HG03064 (cell line): ENCODE measurements at regions not wholly inside any gene's neighbourhood (a gene's known extent, or its start where the extent isn't known, plus 50 kb on each side); places are given as distances from the start of the nearest gene placed in this dataset.
"Not testable (repeated sequence)": the region's sequence is repeated elsewhere in the genome, so short reads cannot be mapped to it uniquely, and the experiment has no call there.

Experiments
- ATAC-seq: cut with Tn5 transposase; IDR thresholded peaks from one replicate; pipeline ENCODE4 v1.9.1; 2021; ENCODE audit warnings: low read depth; ENCODE audit not compliant: unreplicated experiment

DNA sequence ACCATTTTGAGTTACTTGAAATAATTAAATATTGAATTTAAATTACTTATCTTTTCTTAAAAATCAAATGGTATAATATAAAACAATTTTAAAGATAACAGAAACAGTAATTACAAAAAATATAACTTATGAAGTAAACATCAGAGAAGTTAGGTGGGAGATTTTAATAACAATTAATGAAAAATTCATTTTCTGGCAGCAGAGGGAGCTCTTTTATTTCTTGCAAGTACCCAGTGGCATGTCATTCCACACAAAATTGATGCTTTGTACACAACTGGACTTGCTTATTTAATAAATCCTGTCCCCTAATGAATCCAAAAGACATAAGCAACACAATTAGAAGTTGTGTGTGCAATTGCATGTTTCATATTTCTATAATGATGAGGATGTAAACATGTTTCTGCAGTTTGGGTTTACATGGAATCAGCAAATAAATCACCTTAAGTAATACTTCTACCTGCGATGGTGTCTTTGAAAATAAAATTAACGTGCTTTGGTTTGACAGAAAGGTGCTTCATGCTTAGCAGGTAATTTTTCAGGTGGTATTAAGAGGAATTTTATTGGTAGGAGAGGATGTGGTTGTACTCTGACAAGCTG is 861.3 kb downstream of the ZPLD1 start:
- ATAC-seq = no peak

DNA sequence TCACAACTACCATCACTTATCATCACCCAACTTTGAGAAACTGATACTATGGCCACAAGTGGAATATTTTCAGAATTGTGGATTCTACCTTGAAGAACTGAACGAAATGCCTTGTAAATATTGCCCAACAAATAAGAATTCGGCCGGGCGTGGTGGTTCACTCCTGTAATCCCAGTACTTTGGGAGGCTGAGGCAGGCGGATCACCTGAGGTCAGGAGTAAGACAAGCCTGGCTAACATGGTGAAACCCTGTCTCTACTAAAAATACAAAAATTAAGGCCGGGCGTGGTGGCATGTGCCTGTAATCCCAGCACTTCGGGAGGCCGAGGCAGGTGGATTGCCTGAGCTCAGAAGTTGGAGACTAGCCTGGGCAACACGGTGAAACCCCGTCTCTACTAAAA is 862.7 kb downstream of the ZPLD1 start:
- ATAC-seq = not testable (repeated sequence)

DNA sequence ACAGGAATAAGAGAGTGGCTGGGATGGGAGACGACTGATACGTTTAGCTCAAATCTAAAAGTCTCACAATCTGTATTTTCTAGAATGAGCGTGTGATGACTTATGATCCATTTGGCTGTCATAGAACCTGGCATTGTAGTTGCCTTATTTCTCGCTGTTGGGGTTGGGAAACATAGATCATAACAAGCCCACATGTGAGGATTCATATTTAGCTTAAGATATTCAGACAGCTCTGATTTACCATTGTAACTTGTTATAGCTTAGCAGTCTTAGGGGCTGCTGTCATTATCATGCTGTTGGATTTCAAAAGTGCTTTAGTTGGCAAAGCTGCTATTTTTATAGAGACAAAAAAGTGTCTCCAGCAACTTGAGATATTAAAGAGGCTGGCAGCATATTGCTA is 871.3 kb downstream of the ZPLD1 start:
- no peak for ATAC-seq

DNA sequence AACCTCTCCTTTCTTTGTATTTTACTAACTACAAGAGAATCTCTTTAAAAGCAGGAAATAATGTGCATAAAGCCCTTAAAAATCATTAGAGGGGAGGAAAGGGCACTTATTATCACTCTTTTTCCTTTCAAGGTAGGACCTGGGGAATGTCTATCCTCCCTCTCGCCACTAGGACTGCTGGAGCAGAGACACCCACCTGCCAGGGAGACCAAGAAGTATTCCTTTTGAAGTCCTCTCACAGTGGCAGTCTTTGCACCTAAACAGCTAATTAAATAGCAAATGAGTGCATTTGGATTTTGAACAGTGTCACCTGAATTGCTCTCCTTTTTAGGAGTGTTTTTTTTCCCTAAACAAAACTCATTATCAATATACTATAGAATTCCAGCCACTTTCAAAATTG is 874.1 kb downstream of the ZPLD1 start:
- ATAC-seq = no peak

DNA sequence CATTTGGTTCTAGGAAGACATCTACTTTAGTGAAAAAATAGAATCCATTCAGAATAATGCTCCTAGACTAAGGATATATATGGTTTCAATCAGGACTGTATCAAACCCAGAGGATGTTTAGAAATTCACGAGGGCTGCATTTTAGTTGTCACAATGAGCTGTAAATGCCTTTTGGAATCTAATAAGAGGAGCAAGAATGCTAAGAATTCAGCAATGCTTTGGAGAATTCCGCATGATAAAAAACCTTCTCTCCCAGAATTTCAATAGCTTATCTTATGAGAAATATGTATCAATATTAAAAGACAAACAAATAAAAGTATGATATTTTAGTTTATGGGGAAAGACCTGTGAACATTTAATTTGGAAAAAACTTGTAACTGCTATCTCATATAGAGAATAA is 885.1 kb downstream of the ZPLD1 start:
- no peak for ATAC-seq

GRCh38 chr3:103337179-103337845 is 902.5 kb downstream of the ZPLD1 start:
- no peak for ATAC-seq

GRCh38 chr3:103341078-103341606 is 906.3 kb downstream of the ZPLD1 start:
- no peak for ATAC-seq

GRCh38 chr3:103342205-103342731 is 907.5 kb downstream of the ZPLD1 start:
- ATAC-seq = no peak

DNA sequence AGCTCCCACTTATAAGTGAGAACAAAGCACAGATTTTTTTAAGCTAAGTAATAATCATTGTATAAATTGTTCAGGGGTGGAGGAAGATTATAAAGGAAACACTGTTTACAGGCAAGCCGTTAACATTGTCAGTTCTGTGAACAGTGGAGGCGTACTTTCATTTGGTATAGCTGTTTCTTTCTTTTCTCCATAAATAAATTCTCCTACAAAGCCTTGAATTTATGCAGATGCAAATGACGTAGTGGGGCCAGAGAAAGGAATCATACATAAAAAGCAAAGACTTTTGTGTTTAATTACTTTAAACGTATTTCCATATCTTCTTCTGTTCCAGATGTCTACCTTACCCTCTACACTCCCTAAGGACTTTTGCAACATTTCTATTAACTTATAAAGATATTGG is 914.9 kb downstream of the ZPLD1 start:
- no peak for ATAC-seq

GRCh38 chr3:103365467-103365866 is 930.7 kb downstream of the ZPLD1 start:
- no peak for ATAC-seq

DNA sequence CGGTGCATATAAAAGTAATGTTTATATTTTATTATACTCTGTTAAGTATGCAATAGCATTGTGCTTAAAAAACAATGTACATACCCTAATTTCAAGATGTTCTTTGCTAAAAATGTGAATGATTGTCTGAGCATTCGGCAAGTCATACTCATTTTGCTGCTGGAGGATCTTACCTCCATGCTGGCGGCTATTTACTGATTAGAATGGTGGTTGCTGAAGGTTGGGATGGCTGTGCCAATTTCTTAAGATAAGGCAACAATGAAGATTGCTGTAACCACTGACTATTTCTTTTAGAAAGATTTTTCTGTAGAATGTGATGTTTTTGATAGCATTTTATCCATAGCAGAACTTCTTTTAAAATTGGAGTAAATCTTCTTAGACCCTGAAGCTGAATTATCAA is 932.7 kb downstream of the ZPLD1 start:
- ATAC-seq = no peak

GRCh38 chr3:103371411-103371810 is 936.6 kb downstream of the ZPLD1 start:
- no peak for ATAC-seq

DNA sequence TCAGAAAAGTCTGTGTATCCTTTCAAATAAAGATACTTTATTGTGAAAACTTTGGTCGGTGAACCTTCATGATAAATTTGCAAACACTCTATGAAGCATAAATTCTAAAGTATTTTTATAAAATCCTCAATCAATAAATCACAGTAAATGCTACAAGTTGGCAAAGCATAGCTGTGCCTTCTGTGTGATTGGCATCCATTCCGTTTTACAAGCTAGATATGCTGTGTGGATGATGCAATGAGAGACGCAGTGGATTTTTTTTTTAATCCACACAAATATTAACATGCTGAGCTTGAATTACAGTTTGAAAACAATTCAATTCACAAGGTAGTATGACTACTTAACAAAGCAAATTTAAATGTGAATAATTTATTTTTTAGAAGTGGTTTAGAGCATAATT is 937.2 kb downstream of the ZPLD1 start:
- ATAC-seq = no peak

- no peak for ATAC-seq
Observed at GRCh38 chr3:103380391-103380790, 945.6 kb downstream of the ZPLD1 start.

- no peak for ATAC-seq
Observed at GRCh38 chr3:103381296-103382079, 946.7 kb downstream of the ZPLD1 start.

- ATAC-seq = no peak
Observed at GRCh38 chr3:103385961-103386656, 951.3 kb downstream of the ZPLD1 start.

DNA sequence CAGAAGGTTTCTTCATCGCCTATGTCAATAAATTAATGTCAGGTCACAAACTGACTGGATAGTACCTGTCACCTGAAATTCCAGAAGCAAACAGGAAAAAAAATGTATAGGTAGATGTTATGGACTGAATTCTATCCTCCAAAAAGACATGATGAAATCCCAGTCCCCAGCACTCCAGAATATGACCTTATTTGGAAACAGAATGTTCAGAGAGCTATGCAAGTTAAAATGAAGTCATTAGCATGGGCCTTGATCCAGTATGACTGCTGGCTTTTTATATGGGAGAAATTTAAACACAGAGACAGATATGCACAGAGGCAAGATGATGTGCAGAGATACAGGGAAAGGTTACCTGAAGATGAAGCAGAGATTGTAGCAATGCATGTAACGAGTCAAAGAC is 953.4 kb downstream of the ZPLD1 start:
- no peak for ATAC-seq

DNA sequence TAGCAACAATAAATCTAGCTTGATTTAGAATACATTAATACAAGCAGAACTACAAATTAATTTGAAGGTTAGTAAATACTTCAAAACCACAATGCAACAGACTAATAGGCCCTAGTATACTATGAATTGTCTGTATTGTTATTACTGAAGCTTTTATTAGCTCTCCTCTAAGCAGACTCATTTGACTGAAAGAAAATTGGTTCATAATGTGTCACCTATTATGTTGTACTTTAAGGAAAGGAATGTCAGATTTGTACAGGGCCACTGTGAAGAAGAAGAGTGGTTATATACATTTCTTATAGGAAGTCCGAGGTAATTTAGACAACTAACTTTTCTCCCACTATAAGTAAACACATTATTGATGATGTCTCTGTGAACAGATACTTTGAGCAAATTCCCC is 954.5 kb downstream of the ZPLD1 start:
- no peak for ATAC-seq

DNA sequence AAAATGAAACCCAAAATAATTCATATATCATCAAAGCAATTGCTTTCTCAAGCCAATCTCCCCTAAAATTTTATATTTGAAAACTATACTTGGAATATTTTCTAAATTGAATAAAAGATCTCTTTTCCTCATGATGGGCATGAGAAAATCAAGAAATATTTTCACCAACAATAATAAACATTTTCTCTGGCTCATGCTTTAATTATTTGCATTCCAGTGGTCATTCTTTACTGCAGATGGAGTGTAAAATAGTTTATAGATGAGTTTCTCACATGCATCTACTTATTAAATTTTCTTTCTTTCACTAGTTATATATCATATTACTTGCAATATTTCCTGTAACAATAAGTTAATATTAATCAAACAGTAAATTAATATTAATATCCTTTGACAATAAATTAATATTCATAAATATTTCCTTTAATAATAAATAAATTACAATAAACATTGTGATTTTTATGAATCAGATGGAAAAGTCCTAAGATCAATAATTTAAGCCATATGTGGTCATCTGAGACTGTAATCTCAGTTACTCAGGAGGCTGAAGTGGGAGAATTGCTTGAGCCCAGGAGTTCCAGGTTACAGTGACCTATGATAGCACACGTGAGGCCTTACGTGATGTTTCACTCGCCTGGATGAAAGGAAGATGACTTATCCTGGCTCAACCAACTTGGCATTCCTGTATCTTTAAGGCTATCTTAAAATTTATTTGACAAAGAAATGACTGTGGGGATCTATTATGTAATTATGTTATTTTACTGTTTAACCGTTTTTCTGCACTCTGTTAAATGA is 958.8 kb downstream of the ZPLD1 start:
- ATAC-seq = no peak

DNA sequence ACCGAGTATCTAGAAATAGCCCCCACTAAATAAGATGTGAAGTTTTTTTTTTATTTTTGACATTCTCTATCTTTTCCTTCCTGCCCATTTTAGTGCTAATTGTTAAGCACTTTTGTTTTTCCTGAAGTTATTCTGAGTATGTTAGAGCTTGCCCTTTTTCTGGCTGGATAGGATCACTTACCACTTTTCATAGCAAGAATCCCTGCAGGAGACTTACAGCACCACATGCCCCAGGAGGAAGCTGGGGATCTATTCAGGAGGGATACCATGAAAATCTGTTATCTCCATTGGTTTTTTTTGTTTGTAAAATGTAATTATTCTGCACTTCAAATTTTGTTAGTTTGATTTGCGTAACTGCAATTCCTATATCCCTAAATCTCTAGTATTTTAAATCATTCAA is 968.4 kb downstream of the ZPLD1 start:
- no peak for ATAC-seq
